NCI-H510A (cell line): ENCODE measurements at regions not wholly inside any gene's neighbourhood (a gene's known extent, or its start where the extent isn't known, plus 50 kb on each side); places are given as distances from the start of the nearest gene placed in this dataset.

Source experiments
- DNase-seq: peaks from one replicate; lab custom pipeline; 2025; lab: John Stamatoyannopoulos, UW

DNA sequence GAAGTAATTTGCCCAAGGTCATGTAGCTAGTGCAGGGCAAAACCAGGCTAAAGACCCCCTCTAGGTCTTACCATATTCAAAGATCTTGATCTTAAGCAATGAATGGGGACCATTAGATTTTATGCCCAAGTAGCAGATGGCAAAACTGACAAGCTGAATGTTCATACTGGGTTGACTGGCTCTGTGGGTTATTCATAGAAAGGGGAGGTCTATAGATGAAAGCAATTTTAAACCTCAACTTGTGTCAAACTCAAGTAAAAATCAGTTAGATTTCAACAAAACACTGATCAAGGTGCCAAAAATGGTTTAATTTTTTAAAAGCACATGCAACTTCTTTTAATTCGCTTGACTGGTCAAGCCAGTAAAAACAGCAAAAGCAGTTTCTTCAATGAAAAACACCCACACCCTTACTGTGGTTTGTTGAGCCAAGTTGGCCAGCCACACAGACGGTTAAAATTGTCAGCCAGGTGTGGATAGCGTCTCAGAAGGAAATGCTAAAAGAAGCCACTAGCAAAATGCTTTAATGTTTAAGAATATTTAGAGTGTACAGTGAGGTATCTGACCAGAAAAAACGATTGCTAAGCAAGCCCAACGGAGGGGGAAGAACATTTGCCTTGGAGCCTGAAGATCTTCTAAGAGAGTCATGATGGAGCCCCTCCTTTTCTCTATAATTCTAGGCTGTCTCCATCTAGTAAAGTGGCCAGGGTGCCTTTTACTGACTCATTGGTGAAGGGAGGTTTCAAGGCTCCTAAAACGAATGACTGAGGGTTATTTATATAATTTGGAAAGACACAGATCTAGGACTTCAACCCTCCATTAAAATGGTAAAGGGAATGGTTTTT lies 539.6 kb upstream of the CLINT1 start:
- no peak for DNase-seq

DNA sequence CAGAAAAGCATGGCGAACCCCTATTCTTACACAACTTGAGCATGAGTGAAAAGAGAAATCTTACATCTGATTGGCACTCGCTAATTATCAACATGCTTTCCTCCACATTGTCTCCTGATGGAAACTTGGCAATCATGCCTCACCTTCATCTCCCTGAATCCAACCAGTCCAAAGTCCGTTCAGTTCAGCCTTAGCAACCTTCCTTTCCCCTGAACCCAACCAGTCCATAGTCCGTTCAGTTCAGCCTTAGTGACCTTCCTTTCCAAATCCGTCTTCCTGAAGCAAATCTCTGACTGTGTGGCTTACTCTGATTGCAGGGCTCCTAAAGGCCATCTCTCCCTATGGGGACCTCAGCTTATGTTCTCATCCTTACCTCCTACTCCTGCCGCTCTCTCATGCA lies 538.3 kb upstream of the CLINT1 start:
- no peak for DNase-seq

DNA sequence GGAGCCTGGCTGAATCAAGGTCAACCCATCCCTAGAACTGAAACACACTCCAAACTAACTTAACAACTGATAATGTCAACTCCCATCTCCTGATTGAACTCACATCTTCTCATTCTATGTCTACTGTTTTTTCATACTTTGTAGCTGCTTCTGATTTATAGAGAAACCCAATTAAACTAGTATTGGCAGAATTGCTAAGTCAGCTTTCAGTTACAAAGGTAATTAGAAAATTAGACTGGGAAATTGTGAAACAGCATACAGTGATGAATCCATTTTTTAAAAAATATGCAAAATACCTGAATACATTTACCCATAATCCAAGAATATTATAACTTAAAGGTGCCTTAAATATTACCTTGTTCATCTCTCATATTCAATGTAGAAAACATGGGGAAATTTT lies 535.2 kb upstream of the CLINT1 start:
- no peak for DNase-seq

DNA sequence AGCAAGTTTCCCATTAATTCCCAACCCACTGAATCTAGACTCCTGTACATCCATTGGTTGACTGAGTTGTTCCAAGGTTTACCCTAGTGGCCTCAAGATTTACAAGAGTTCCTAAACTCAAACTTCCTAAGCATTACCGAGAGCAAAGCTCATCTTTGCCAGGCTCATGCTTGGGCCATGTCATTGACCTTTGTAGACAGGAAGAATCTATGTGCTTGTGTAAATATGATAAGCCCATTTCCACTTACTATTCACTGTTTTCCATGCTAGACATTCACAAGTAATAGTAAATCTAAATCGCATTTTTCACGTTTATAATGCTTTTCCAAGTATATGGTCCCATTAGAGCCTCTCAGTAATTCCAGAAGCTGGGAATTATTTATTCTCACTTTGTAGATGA lies 534.5 kb upstream of the CLINT1 start:
- no peak for DNase-seq

DNA sequence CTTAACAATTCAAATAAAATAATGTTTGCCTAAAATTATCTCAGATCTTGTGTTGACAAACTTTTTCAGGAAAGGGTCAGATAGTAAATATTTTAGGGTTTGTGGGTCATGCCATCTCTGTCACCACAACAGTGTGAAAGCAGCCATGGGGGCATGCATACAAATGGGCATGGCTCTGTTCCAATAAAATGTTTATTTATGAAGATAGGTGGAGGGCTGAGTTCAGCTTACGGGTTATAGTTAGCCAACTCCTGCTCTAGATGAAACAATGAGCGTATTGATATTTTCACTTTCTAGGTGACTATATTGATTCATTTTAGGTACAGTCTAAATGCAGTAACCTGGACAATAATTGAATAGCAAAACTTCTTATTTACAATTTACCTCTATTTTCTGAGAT lies 533.8 kb upstream of the CLINT1 start:
- DNase-seq: no peak

DNA sequence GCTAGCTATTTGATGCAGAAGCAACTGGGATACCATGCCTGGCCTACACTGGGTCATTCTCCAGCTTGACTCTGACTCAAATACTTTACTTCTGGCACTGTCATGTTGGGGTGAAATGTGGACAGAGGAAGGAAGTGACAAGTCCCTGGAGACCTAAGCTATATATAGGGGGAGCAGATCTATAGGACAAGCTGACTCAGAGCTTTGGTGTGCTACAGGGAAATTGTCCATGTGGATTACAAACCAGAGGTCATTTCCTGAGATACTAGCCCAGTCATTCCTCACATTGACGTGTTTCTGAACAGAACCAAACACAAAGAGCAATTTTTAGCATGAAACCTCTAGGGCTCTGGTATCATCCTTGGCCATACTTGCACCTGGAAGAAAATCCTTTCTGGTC lies 531.6 kb upstream of the CLINT1 start:
- no peak for DNase-seq

DNA sequence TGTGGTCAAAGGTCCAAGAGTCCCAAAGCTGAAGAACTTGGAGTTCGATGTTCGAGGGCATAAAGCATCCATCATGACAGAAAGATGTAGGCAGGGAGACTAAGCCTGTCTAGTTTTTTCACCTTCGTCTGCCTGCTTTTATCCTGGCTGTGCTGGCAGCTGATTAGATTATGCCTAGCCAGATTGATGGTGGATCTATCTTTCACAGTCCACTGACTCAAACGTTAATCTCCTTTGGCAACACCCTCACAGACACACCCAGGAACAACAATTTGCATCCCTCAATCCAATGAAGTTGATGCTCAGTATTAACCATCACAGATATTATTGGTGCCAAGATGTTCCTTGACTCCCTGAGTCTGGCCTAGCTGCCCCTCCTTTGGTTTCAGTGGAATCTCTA lies 530.8 kb upstream of the CLINT1 start:
- DNase-seq: no peak

DNA sequence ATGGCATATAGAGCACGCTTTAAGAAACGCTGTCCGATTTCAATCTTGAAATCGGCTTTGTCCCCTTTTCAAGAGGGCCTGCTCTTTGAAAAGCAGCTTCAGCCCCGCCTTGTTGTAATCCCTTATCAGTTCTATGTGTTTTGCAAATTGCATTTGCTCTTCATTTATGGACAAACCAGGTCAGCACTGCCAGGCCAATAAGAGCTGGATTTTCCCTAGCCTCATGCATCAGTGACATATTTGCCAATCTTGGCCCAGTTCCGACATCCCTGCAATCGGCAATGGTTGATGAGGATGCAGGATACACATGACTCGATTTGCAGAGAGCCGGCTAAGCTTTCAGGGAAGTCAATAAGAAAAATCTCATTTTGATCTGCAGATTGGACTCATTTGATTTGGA lies 529.1 kb upstream of the CLINT1 start:
- no peak for DNase-seq

DNA sequence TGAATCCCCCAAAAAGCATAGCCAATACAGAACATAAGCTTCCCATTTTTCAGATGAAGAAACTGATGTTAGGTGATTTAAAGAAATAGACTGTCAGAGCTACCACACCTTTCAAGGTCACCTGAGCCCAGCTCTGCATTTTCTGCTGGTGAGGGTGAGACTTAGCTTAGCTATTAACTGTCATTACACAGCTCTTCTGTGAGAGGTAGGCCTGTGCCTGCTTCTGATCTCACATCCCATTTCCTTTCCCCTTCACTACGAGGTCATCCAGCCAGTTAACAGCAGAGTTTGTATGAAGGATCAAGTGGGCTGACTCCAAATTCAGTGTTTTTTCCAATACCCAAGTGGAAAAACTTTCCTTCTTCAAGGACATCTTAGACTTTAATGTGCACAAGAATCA lies 528.6 kb upstream of the CLINT1 start:
- DNase-seq: no peak

DNA sequence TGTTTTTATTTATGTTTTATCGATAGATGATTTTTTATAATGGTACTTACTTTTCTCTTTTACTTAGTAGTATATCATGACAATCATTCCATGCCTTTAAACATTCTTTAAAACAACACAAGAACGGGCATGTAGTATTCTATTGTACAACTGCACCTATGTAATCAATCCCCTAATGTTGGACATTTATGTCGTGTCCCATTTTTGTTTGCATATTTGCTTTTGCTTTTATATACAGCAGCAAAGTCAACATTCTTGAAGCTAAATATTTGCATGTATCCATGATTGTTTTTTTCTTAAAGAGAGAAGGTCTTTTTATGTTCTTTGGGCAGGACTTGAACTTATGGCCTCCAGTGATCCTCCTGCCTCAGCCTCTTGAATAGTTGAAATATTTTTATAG lies 527.0 kb upstream of the CLINT1 start:
- DNase-seq: no peak

DNA sequence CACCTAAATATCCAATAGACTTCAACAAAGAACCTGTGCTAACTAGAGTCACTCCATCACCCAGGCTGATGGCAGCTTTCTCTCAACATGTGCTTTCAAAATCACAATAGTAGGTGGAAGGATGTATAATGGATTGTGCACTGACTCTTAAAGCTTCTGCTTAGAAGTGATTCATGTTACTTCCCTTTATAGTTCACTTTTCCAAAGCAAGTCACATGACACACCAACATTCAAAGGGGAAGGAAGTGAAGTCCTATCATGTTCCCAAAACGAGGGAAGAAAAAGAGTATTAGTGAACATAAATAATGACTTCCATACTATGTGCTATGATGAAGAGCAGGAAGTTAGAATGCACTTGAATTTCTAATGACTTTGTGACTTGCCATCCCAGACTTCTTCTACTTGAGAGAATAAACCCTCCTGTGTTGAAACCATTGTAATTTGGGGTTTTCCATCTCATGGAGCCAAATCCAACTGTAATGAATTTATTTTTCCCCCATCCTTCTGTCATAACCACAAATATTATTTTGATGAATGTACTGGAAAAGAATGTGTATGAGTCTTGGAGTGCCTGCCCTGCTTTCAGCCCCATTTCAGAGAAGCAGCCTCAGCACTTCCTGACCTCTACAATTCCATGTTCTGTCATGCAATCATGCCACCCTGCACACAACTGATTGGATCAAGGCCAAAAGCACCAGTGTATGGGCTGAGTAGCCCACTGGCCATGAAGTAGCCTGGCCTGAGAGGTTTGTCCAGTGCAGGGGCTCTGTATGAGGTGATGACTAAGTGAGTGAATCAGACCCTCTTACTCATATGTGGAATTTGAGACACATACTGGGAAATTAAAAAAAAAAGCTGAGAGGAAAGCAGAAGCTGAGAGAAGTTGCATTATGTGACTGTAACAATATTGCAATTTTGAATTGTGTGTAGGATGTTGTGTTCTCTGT lies 525.9 kb upstream of the CLINT1 start:
- no peak for DNase-seq

DNA sequence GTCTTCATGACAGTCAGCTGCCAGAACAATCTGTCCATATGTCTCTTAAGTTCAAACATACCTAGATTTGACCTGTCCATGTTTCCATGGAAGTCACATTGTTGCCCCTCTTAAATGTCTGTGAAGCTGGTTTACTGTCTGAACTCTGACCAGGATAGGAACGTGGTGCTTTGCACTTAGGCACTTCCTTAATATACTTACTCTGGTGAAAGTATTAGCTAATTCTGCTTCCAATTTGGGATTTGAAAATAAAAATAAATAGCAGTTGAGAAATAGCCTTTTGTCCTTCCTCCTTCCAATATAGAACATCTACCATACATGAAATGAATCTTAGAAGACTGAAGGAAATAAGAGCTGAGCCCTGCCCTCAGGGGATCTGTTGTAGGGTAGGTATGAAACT lies 524.5 kb upstream of the CLINT1 start:
- DNase-seq: no peak

DNA sequence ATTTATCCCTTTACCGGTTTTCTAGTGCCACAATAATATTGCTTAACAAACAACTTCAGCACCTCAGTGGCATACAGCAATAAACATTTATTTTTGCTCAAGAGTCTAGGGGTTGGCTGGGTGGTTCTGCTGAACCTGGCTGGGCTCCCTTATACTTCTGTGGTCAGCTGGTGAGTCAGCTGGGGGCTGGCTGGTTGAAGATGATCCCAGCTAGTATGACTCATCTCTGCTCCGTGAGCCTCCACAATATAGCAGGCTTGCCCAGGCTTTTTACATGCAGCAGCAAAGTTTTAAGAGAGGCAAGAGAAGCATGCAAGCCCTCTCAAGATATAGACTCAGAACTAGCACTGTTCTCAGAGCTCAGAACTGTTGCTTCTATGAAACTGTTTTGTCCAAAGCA lies 523.5 kb upstream of the CLINT1 start:
- no peak for DNase-seq

DNA sequence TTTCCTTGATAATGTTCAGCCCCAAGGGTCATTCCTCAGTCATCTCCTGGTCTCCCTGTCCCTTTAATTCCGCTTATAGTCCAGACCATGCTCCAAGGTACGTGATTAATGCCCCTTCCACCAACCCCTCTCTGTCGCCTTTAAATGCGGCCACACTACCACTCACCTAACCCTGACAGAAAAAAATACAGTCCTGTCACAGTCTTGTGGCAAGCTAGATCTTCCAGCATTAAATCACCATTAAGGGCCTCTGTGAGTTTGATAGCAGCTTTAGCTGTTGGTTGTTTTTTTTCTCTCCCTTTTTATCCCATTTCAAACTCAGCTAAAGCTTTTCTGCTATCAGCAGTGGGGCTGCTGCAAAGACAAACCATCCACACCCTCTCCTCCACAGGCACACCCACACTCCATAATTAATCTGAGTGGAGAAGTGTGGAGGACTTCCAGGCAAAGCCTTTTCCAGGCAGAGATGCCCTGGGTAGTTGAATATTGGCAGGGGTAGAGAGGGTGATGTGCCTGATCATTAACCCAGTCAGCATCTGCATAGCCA lies 522.7 kb upstream of the CLINT1 start:
- DNase-seq: no peak

DNA sequence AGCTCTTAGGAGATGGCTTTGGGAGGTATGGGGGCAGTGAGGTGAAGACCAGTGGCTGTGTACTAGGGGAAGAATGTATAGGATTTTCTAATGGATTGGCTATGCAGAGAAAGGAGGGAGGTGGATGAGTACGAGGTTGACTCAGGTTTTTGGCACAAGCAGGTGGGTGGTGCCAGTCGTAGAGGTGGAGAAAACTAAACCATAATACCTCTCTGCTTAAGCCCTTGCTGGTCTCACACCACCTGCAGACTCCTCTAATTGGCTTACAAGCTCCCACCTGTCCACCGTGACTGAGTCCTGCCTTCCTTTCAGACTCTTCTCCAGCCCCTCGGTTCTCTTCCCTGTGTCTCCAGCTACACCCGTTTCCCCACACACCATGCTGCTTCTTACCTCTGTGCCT lies 521.7 kb upstream of the CLINT1 start:
- no peak for DNase-seq

DNA sequence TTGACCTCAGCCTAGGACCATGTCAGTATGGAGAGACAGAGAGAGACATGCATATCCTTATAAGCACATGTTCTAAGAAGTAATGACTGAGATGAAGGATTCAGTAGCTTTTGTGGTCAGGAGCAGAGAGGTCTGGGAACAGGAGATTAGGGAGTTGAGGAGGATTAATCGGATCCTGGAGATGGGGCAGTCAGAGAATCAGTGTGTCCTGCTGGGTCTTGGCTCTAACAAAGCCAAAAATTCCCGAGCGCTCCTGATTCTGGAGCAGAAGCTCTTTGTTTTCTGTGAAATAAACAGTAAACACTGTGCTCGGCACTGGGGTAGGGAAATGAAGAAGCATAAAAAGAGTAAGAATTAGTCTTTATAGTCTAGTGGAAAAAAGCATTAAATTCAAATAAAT lies 520.0 kb upstream of the CLINT1 start:
- no peak for DNase-seq

DNA sequence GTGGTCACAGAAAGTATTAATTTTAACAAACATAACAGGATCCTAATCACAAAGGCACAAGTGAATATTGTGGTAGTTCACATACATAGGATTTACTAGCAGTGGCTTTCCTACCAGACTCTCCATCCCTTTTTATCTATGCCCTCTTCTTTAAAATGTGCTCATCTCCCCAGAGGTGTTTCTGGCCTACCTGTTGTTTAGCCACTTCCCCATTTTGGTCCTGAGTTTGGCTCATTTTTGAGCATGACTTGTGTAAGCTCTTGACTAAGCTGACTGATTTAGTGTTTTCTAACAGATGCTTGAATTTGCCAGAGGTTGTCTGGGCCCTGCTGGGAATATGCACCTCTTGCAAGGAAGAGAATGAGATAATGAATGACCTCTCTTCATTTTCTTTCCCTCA lies 517.7 kb upstream of the CLINT1 start:
- no peak for DNase-seq

DNA sequence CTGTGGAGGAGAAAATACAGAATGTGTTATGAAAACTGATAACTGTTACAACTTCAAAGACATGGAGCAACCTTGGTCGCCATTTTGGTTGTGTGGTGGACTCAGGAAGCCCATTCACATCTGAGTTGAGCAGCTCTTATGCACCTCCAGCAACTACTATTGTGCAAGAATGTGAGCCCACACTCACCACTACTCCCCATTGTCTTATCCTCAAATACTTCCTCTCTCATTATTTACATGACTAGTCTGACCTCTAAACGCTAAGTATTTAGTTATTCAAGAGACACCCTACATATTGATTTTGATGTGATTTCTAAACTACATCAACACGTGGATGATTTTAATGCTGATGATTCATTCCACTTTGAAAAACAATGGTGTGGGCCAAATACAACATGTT lies 516.6 kb upstream of the CLINT1 start:
- DNase-seq: no peak

DNA sequence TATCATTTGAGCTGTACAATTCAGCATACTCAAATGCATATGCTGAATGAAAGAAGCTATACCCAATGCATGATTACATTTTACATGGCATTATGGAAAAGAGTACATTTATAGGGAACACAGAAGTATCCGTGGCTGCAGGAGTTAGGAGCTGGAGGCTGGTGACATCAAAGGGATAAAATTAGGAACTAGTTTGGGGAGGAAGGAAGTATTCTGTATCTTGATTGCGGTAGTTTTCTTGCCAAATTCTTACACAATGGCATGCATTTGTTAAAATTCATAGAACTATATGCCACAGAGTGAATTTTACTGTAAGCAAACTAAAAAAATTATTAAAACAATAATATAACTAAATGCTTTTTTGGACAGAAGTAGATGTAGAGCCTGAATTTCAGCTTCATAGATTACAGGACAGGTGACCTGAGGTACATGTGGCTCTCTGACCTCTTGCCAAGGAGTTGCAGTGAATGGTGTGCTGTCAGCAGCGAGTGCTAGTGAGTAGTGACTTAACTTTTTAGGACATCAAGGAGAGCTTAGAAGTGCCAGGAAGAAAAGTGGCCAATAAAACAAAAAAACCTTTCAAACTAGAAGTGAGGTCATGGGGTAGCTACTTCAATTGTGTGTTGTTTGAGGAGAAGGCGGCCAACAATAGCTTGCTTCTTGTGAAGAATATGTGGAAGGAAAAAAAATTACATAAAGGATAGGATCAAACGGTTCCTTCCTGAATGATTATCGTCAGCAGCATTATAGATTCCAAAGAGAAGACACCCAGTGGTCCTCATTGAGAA lies 514.9 kb upstream of the CLINT1 start:
- DNase-seq: no peak

DNA sequence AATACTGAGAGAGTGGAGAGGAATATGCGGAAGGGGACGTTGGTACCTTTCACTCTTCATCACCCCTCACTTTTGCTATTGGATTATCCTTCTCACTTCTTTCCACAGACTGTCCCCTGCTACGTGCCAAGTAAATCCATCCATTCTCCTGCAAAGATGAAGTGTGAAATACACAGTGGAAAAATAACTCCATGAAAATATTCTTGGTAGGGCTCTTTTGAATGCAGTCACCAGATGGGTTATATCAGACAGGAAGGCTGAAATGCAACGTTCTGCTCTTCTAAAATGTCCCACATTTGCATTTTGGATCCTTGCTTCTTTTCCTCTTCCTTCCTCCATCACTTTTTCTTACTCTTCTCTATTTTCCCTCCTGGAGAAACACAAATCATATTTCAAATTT lies 510.3 kb upstream of the CLINT1 start:
- DNase-seq: no peak

DNA sequence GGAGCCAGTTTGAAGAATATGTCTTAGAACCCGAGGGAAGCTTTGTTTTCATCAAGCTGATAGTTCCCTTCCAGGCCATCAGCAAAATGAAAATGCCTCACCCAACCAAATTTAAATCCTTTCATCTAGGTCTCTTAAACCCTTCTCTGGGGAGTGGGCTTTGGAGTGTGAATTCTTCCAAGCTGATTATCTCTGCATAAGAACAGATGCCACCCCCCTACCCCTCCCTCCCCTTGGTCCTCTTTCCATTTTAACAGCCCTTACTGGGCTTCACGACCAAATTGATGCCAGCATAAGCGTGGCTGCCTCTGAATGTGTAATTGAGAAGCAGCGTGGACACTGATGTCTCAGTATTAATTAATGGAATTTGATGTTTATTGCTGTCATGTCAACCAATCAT lies 509.7 kb upstream of the CLINT1 start:
- DNase-seq: no peak

DNA sequence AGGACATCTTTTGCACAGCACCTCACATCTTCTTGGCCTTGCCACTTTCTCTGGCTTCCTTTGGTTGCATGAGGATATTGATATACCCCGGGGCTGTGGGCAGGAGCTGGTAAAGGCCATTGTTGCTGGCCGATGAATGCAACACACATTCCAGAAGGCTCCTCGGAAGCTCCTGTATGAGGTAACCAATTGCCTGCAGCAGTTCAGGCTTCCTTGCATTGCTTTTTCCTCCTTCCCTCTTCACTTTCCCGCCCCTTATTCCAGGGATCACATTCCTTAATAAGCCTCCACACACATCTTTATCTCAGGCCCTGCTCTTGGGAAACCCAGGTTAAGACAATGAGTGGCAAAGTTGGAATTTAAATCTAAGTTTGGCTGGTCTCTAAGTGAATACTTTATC lies 505.4 kb upstream of the CLINT1 start:
- no peak for DNase-seq
